Astrocyte of the hippocampus (primary cell): ENCODE measurements at regions not wholly inside any gene's neighbourhood (a gene's known extent, or its start where the extent isn't known, plus 50 kb on each side); places are given as distances from the start of the nearest gene placed in this dataset.
"Not testable (repeated sequence)": the region's sequence is repeated elsewhere in the genome, so short reads cannot be mapped to it uniquely, and the experiment has no call there.

ENCODE experiments used
- DNase-seq: peaks from one replicate; pipeline ENCODE4 v3.0.0; 2011; ENCODE audit warnings: low read depth, low spot score

- DNase-seq: no peak
Observed at GRCh38 chr7:113030489-113030888, 56.1 kb downstream of the GPR85 start.

- peak; percentile 44 for DNase-seq
Observed at GRCh38 chr7:113026941-113027340, 59.7 kb downstream of the GPR85 start.

GRCh38 chr7:113017144-113017857, 69.3 kb downstream of the GPR85 start:
- not testable (repeated sequence) for DNase-seq

- DNase-seq: peak; percentile 49
Observed at GRCh38 chr7:113015034-113015645, 71.5 kb downstream of the GPR85 start.

- DNase-seq: peak; percentile 0
Observed at GRCh38 chr7:113013761-113014449, 72.7 kb downstream of the GPR85 start.

- DNase-seq: not testable (repeated sequence)
Observed at GRCh38 chr7:113012862-113013261, 73.8 kb downstream of the GPR85 start.

- DNase-seq: no peak
Observed at GRCh38 chr7:113010377-113010776, 76.2 kb downstream of the GPR85 start.

- DNase-seq: no peak
Observed at GRCh38 chr7:113008755-113009154, 77.9 kb downstream of the GPR85 start.

- no peak for DNase-seq
Observed at GRCh38 chr7:113004726-113005454, 81.7 kb downstream of the GPR85 start.

- no peak for DNase-seq
Observed at GRCh38 chr7:113000316-113001020, 86.2 kb downstream of the GPR85 start.

- DNase-seq: no peak
Observed at GRCh38 chr7:112997831-112998230, 88.8 kb downstream of the GPR85 start.

GRCh38 chr7:112996331-112996871, 90.2 kb downstream of the GPR85 start:
- DNase-seq: no peak

- DNase-seq: peak; percentile 86
Observed at GRCh38 chr7:112995059-112995824, 91.4 kb downstream of the GPR85 start.

- peak; percentile 49 for DNase-seq
Observed at GRCh38 chr7:112994656-112995055, 92.0 kb downstream of the GPR85 start.

GRCh38 chr7:112990624-112991023, 96.0 kb downstream of the GPR85 start:
- peak; percentile 35 for DNase-seq

- DNase-seq: no peak
Observed at GRCh38 chr7:112989531-112989930, 97.1 kb downstream of the GPR85 start.

- no peak for DNase-seq
Observed at GRCh38 chr7:112987171-112987570, 99.5 kb downstream of the GPR85 start.

GRCh38 chr7:112986256-112987031, 100.2 kb downstream of the GPR85 start:
- peak; percentile 37 for DNase-seq

- peak; percentile 52 for DNase-seq
Observed at GRCh38 chr7:112985377-112985987, 101.1 kb downstream of the GPR85 start.
